ENCODE measurements at regions not wholly inside any gene's neighbourhood (a gene's known extent, or its start where the extent isn't known, plus 50 kb on each side); places are given as distances from the start of the nearest gene placed in this dataset.

DNA sequence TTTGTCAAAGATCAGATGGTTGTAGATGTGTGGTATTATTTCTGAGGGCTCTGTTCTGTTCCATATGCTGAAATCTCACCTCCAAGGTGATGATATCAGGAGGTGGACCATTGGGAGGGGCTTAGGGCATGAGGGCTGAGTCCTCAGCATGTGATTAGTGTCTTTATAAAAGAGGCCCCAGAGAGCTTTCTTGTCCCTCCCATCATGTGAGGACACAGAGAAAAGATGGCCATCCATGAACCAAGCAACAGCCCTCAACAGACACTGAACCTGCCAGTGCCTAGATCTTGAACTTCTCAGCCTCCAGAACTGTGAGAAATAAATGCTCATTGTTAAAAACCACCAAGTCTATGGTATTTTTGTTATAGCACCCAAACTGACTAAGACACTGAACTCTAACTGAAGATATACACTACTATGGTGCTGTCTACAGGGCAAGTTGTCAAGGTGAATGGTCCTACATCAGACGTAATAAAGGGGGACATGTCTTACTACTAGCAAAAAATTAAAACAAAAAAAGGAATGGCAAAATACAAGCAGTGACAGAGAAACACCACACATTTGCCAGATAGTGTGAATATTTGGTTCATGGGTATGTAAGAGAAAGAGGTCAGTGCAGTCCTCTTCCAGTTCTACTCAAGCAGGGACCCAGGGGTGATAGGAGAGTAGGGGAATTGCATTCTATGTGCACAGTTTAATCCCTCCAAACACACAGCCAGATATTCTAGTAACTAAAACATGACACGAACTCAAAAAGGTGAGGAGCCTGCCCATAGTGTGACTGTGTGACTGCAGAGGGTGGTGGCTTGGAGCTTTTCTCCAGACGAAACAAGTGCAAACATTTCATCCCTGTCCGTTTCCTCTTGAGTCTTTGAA is 164.4 kb upstream of the MYCN start:
- Histone ChIP-seq H3K4me1 (ENCODE audit: insufficient read depth, low read length) (no peaks in the 10 kb centered on the region), H2AFZ (ENCODE audit: low read depth, low read length) (no peak overlapping the region), H3K9me3 (ENCODE audit: insufficient read depth, low read length, severe bottlenecking) (no peaks in the 10 kb centered on the region), H3K27ac (ENCODE audit: low read length) (no peak overlapping the region), H3K4me2 (ENCODE audit: insufficient read depth, low read length) (no peak overlapping the region), H3K27me3 (ENCODE audit: insufficient read depth, low read length, poor library complexity) (no peaks in the 10 kb centered on the region), H3K79me2 (ENCODE audit: insufficient read depth, low read length) (no peaks in the 10 kb centered on the region), H3K4me3 (ENCODE audit: low read depth in 1 of 2, low read length in 2 of 2) (no peak overlapping the region), H3K9ac (ENCODE audit: low read depth, low read length) (no peak overlapping the region), H3K36me3 (ENCODE audit: insufficient read depth, low read length) (no peaks in the 10 kb centered on the region), H4K20me1 (ENCODE audit: insufficient read depth, low read length) (no peaks in the 10 kb centered on the region)
- no peak for ATAC-seq (ENCODE audit: insufficient read depth, low read depth)
- TF ChIP-seq EZH2 (IDR thresholded peaks at IDR 0.05; ENCODE audit: borderline replicate concordance, low read depth, low read length, severe bottlenecking), result no peak
- TF ChIP-seq, protein P1, sequence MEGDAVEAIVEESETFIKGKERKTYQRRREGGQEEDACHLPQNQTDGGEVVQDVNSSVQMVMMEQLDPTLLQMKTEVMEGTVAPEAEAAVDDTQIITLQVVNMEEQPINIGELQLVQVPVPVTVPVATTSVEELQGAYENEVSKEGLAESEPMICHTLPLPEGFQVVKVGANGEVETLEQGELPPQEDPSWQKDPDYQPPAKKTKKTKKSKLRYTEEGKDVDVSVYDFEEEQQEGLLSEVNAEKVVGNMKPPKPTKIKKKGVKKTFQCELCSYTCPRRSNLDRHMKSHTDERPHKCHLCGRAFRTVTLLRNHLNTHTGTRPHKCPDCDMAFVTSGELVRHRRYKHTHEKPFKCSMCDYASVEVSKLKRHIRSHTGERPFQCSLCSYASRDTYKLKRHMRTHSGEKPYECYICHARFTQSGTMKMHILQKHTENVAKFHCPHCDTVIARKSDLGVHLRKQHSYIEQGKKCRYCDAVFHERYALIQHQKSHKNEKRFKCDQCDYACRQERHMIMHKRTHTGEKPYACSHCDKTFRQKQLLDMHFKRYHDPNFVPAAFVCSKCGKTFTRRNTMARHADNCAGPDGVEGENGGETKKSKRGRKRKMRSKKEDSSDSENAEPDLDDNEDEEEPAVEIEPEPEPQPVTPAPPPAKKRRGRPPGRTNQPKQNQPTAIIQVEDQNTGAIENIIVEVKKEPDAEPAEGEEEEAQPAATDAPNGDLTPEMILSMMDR (IDR thresholded peaks at IDR 0.05; ENCODE audit: borderline replicate concordance, extremely low read depth, low read length, poor library complexity, severe bottlenecking), result no peak
- DNase-seq, result no peak

DNA sequence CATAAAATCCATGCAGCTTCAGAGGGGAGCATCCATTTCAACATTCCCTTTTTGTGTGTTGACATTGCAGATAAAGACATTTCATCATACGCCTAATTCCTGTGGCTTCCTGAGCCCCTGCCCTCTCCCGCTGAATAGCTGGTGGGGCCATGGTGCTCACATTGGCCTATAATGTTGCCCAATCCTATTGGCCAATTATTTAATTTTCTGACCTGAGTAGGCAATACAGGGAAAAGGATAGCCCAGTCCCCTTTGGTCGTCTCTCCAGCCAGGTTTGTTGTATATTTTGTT is 163.8 kb upstream of the MYCN start:
- Histone ChIP-seq H3K4me2 (ENCODE audit: insufficient read depth, low read length) (no peak overlapping the region), H2AFZ (ENCODE audit: low read depth, low read length) (no peak overlapping the region), H3K79me2 (ENCODE audit: insufficient read depth, low read length) (no peaks in the 10 kb centered on the region), H3K9ac (ENCODE audit: low read depth, low read length) (no peak overlapping the region), H3K4me3 (ENCODE audit: low read depth in 1 of 2, low read length in 2 of 2) (no peak overlapping the region), H4K20me1 (ENCODE audit: insufficient read depth, low read length) (no peaks in the 10 kb centered on the region), H3K4me1 (ENCODE audit: insufficient read depth, low read length) (no peaks in the 10 kb centered on the region), H3K27ac (ENCODE audit: low read length) (no peak overlapping the region), H3K9me3 (ENCODE audit: insufficient read depth, low read length, severe bottlenecking) (no peaks in the 10 kb centered on the region), H3K27me3 (ENCODE audit: insufficient read depth, low read length, poor library complexity) (no peaks in the 10 kb centered on the region), H3K36me3 (ENCODE audit: insufficient read depth, low read length) (no peaks in the 10 kb centered on the region)
- ATAC-seq (ENCODE audit: insufficient read depth, low read depth) (no peak), DNase-seq (no peak)
- TF ChIP-seq, protein P1 (IDR thresholded peaks at IDR 0.05; ENCODE audit: borderline replicate concordance, extremely low read depth, low read length, poor library complexity, severe bottlenecking), result no peak
- TF ChIP-seq EZH2 (IDR thresholded peaks at IDR 0.05; ENCODE audit: borderline replicate concordance, low read depth, low read length, severe bottlenecking), result no peak

DNA sequence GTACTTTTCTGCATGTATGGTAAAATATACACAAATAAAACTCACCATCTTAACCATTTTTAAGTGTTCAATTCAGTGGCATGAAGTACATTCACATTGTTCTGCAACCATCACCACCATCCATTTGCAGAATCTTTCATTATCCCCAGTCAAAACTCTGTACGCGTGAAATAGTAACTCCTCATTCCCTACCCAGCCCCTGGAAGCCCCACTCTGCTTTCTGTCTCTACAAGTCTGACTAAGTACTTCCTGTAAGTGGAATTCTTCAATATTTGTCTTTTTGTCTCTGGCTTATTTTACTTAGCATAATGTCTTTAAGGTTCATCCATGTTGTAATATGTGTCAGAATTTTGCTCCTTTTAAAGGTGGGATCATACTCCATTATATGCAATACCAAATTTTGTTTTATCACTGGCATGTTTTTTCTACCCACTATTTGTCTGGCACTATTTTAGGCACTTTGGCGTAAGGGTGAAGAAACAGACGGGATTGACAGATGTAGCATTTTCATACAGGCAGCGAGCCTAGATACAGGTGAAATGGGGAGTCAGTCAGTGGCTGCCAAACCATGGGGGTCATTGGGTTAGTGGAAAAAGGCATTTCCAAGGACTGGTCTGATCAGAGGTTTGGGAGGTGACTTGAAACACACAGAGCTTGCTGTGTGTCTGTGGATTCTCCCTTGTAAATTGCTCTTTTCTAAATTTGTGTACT is 163.2 kb upstream of the MYCN start:
- DNase-seq (no peak), ATAC-seq (ENCODE audit: insufficient read depth, low read depth) (no peak)
- Histone ChIP-seq H3K36me3 (ENCODE audit: insufficient read depth, low read length) (no peaks in the 10 kb centered on the region), H2AFZ (ENCODE audit: low read depth, low read length) (no peak overlapping the region), H3K27ac (ENCODE audit: low read length) (no peak overlapping the region), H3K79me2 (ENCODE audit: insufficient read depth, low read length) (no peaks in the 10 kb centered on the region), H4K20me1 (ENCODE audit: insufficient read depth, low read length) (no peaks in the 10 kb centered on the region), H3K4me3 (ENCODE audit: low read depth in 1 of 2, low read length in 2 of 2) (no peak overlapping the region), H3K4me2 (ENCODE audit: insufficient read depth, low read length) (no peak overlapping the region), H3K9me3 (ENCODE audit: insufficient read depth, low read length, severe bottlenecking) (no peaks in the 10 kb centered on the region), H3K27me3 (ENCODE audit: insufficient read depth, low read length, poor library complexity) (no peaks in the 10 kb centered on the region), H3K4me1 (ENCODE audit: insufficient read depth, low read length) (no peaks in the 10 kb centered on the region), H3K9ac (ENCODE audit: low read depth, low read length) (no peak overlapping the region)
- TF ChIP-seq, protein P1 (IDR thresholded peaks at IDR 0.05; ENCODE audit: borderline replicate concordance, extremely low read depth, low read length, poor library complexity, severe bottlenecking), result no peak
- TF ChIP-seq EZH2 (IDR thresholded peaks at IDR 0.05; ENCODE audit: borderline replicate concordance, low read depth, low read length, severe bottlenecking), result no peak

All from DND-41 (cell line).